ENCODE measurements at regions not wholly inside any gene's neighbourhood (a gene's known extent, or its start where the extent isn't known, plus 50 kb on each side); places are given as distances from the start of the nearest gene placed in this dataset.
"Not testable (repeated sequence)": the region's sequence is repeated elsewhere in the genome, so short reads cannot be mapped to it uniquely, and the experiment has no call there.

- DNase-seq, result no peak
Measured at GRCh38 chr2:14996351-14997014, 364.0 kb downstream of the LRATD1 start.

- DNase-seq, result no peak
Measured at GRCh38 chr2:14998546-14998945, 366.0 kb downstream of the LRATD1 start.

GRCh38 chr2:14999114-14999661 is 366.7 kb downstream of the LRATD1 start:
- DNase-seq, result no peak

GRCh38 chr2:15002519-15002918 is 370.0 kb downstream of the LRATD1 start:
- DNase-seq, result not testable (repeated sequence)

- no peak for DNase-seq
Measured at GRCh38 chr2:15006667-15007066, 374.1 kb downstream of the LRATD1 start.

- no peak for DNase-seq
Measured at GRCh38 chr2:15009681-15010080, 377.2 kb downstream of the LRATD1 start.

- no peak for DNase-seq
Measured at GRCh38 chr2:15010346-15010745, 377.8 kb downstream of the LRATD1 start.

GRCh38 chr2:15018814-15019213 is 386.3 kb downstream of the LRATD1 start:
- no peak for DNase-seq

- DNase-seq, result no peak
Measured at GRCh38 chr2:15023221-15023620, 390.7 kb downstream of the LRATD1 start.

- DNase-seq, result no peak
Measured at GRCh38 chr2:15028406-15028805, 395.9 kb downstream of the LRATD1 start.

GRCh38 chr2:15031745-15032240 is 399.3 kb downstream of the LRATD1 start:
- DNase-seq, result no peak

GRCh38 chr2:15034246-15034645 is 401.7 kb downstream of the LRATD1 start:
- no peak for DNase-seq

GRCh38 chr2:15034860-15035259 is 402.3 kb downstream of the LRATD1 start:
- DNase-seq, result no peak

- DNase-seq, result no peak
Measured at GRCh38 chr2:15038366-15039364, 406.1 kb downstream of the LRATD1 start.

- peak; percentile 53 for DNase-seq
Measured at GRCh38 chr2:15040429-15041084, 408.0 kb downstream of the LRATD1 start.

- peak; percentile 58 for DNase-seq
Measured at GRCh38 chr2:15041429-15041837, 408.9 kb downstream of the LRATD1 start.

- DNase-seq, result no peak
Measured at GRCh38 chr2:15042801-15043217, 410.3 kb downstream of the LRATD1 start.

GRCh38 chr2:15043336-15044058 is 411.0 kb downstream of the LRATD1 start:
- DNase-seq, result no peak

GRCh38 chr2:15045054-15045453 is 412.5 kb downstream of the LRATD1 start:
- DNase-seq, result no peak

GRCh38 chr2:15047184-15047583 is 414.7 kb downstream of the LRATD1 start:
- no peak for DNase-seq

GRCh38 chr2:15048000-15048399 is 415.5 kb downstream of the LRATD1 start:
- no peak for DNase-seq

Data from femur (tissue), 1 donor.